ENCODE measurements at regions not wholly inside any gene's neighbourhood (a gene's known extent, or its start where the extent isn't known, plus 50 kb on each side); places are given as distances from the start of the nearest gene placed in this dataset.

- no peak for DNase-seq (ENCODE audit: extremely low read depth, low read depth)
- no peak for TF ChIP-seq CTCF (IDR thresholded peaks at IDR 0.05; ENCODE audit: low read depth, low read length)
Measured at GRCh38 chr3:127457546-127458145, 132.9 kb downstream of the TPRA1 start.

GRCh38 chr3:127457094-127457475 lies 133.4 kb downstream of the TPRA1 start:
- DNase-seq (ENCODE audit: extremely low read depth, low read depth): no peak
- no peak for TF ChIP-seq CTCF (IDR thresholded peaks at IDR 0.05; ENCODE audit: low read depth, low read length)

GRCh38 chr3:127456471-127457093 lies 134.0 kb downstream of the TPRA1 start:
- TF ChIP-seq CTCF (IDR thresholded peaks at IDR 0.05; ENCODE audit: low read depth, low read length): no peak
- no peak for DNase-seq (ENCODE audit: extremely low read depth, low read depth)

GRCh38 chr3:127455541-127456450 lies 134.7 kb downstream of the TPRA1 start:
- no peak for DNase-seq (ENCODE audit: extremely low read depth, low read depth)
- peak; percentile 58 for TF ChIP-seq CTCF (IDR thresholded peaks at IDR 0.05; ENCODE audit: low read depth, low read length)

- TF ChIP-seq CTCF (IDR thresholded peaks at IDR 0.05; ENCODE audit: low read depth, low read length): no peak
- no peak for DNase-seq (ENCODE audit: extremely low read depth, low read depth)
Measured at GRCh38 chr3:127454968-127455367, 135.6 kb downstream of the TPRA1 start.

GRCh38 chr3:127454051-127454450 lies 136.5 kb downstream of the TPRA1 start:
- TF ChIP-seq CTCF (IDR thresholded peaks at IDR 0.05; ENCODE audit: low read depth, low read length): no peak
- DNase-seq (ENCODE audit: extremely low read depth, low read depth): no peak

GRCh38 chr3:127452321-127452821 lies 138.2 kb downstream of the TPRA1 start:
- DNase-seq (ENCODE audit: extremely low read depth, low read depth): no peak
- TF ChIP-seq CTCF (IDR thresholded peaks at IDR 0.05; ENCODE audit: low read depth, low read length): no peak

Data from AG09319 (cell line).